Left lobe of liver (tissue), 2 donors: ENCODE measurements at regions not wholly inside any gene's neighbourhood (a gene's known extent, or its start where the extent isn't known, plus 50 kb on each side); places are given as distances from the start of the nearest gene placed in this dataset.
"Not testable (repeated sequence)": the region's sequence is repeated elsewhere in the genome, so short reads cannot be mapped to it uniquely, and the experiment has no call there.

Experiments
- ATAC-seq: fragments of 200-7000 bp; cut with Tn5 transposase; one replicate; pipeline ENCODE4 v1.9.1; 2020; ENCODE audit warnings: mild to moderate bottlenecking, moderate library complexity
- DNase-seq: peaks from one replicate; pipeline ENCODE4 v3.0.0-alpha.2; 2020; ENCODE audit warnings: low spot score
- donor health status: DM: no; HTN: no; CAD: no; lungs with moderate emphysema.
- donor health status: DM: no; HTN: yes; CAD: no.

- ATAC-seq: no peak
- no peak for DNase-seq
These were observed 51.8 kb upstream of the ENPEP start for GRCh38 chr4:110424144-110424543.

- DNase-seq (no peak), ATAC-seq (no peak)
These were observed 57.3 kb upstream of the ENPEP start for GRCh38 chr4:110418641-110419040.

GRCh38 chr4:110417136-110417535 lies 58.8 kb upstream of the ENPEP start:
- ATAC-seq (no peak), DNase-seq (no peak)

- ATAC-seq: no peak
- no peak for DNase-seq
These were observed 60.5 kb upstream of the ENPEP start for GRCh38 chr4:110415478-110415877.

- DNase-seq (no peak), ATAC-seq (no peak)
These were observed 60.9 kb upstream of the ENPEP start for GRCh38 chr4:110415041-110415440.

GRCh38 chr4:110414561-110414920 lies 61.4 kb upstream of the ENPEP start:
- peak; percentile 20 for ATAC-seq

GRCh38 chr4:110413807-110414560 lies 62.0 kb upstream of the ENPEP start:
- not testable (repeated sequence) for ATAC-seq, DNase-seq

More at GRCh38 chr4:110414561-110414920, 61.4 kb upstream of the ENPEP start:
- DNase-seq: no peak

- no peak for DNase-seq
- ATAC-seq: no peak
These were observed 63.4 kb upstream of the ENPEP start for GRCh38 chr4:110412354-110413065.

GRCh38 chr4:110411574-110412011 lies 64.4 kb upstream of the ENPEP start:
- peak; percentile 55 for ATAC-seq
- no peak for DNase-seq

- not testable (repeated sequence) for DNase-seq, ATAC-seq
These were observed 64.9 kb upstream of the ENPEP start for GRCh38 chr4:110410853-110411573.

GRCh38 chr4:110400086-110400485 lies 75.9 kb upstream of the ENPEP start:
- ATAC-seq: no peak
- DNase-seq: no peak

GRCh38 chr4:110399046-110399445 lies 76.9 kb upstream of the ENPEP start:
- DNase-seq, ATAC-seq: not testable (repeated sequence)

GRCh38 chr4:110396963-110397362 lies 79.0 kb upstream of the ENPEP start:
- ATAC-seq (no peak), DNase-seq (no peak)

GRCh38 chr4:110395421-110395820 lies 80.5 kb upstream of the ENPEP start:
- DNase-seq: no peak
- no peak for ATAC-seq

- peak; percentile 53 for ATAC-seq
- DNase-seq: no peak
These were observed 81.1 kb upstream of the ENPEP start for GRCh38 chr4:110394871-110395270.

GRCh38 chr4:110381784-110382183 lies 94.2 kb upstream of the ENPEP start:
- ATAC-seq: no peak
- no peak for DNase-seq

GRCh38 chr4:110372485-110372884 lies 103.5 kb upstream of the ENPEP start:
- ATAC-seq (no peak), DNase-seq (no peak)

GRCh38 chr4:110371016-110371770 lies 104.8 kb upstream of the ENPEP start:
- no peak for DNase-seq
- no peak for ATAC-seq

- DNase-seq (no peak), ATAC-seq (peak; percentile 65)
These were observed 107.5 kb upstream of the ENPEP start for GRCh38 chr4:110368409-110368808.

GRCh38 chr4:110367156-110367555 lies 108.8 kb upstream of the ENPEP start:
- DNase-seq (no peak), ATAC-seq (no peak)

GRCh38 chr4:110365761-110366160 lies 110.2 kb upstream of the ENPEP start:
- DNase-seq (no peak), ATAC-seq (no peak)
